ENCODE measurements at regions not wholly inside any gene's neighbourhood (a gene's known extent, or its start where the extent isn't known, plus 50 kb on each side); places are given as distances from the start of the nearest gene placed in this dataset.

GRCh38 chr12:88638388-88638787 lies 58.1 kb upstream of the KITLG start:
- TF ChIP-seq POLR2A (IDR thresholded peaks at IDR 0.05) (no peak), CTCF (IDR thresholded peaks at IDR 0.05) (no peak), POLR2AphosphoS5 (IDR thresholded peaks at IDR 0.05) (no peak), EP300 (IDR thresholded peaks at IDR 0.05) (no peak)
